GM12892 (cell line): ENCODE measurements at regions not wholly inside any gene's neighbourhood (a gene's known extent, or its start where the extent isn't known, plus 50 kb on each side); places are given as distances from the start of the nearest gene placed in this dataset.

ENCODE experiments used
- DNase-seq: peaks from one replicate; pipeline ENCODE4 v3.0.0; 2011; ENCODE audit not compliant: insufficient read length
- FAIRE-seq: peaks from 2 replicates; lab custom pipeline; 2011; peaks lifted over from hg19 to GRCh38; lab: Jason Lieb, UNC
- POLR2A ChIP-seq: IDR thresholded peaks from 2 replicates; pipeline ENCODE4 v1.6.1; 2011; ENCODE audit warnings: low read depth, low read length, control low read depth
- POLR2AphosphoS5 ChIP-seq: IDR thresholded peaks from 2 replicates; pipeline ENCODE4 v1.6.1; 2011; ENCODE audit warnings: low read depth, low read length, control low read depth
- TAF1 ChIP-seq: IDR thresholded peaks from 2 replicates; pipeline ENCODE4 v1.6.1; 2011; ENCODE audit warnings: low read depth, mild to moderate bottlenecking, control low read depth, low read length, borderline replicate concordance

DNA sequence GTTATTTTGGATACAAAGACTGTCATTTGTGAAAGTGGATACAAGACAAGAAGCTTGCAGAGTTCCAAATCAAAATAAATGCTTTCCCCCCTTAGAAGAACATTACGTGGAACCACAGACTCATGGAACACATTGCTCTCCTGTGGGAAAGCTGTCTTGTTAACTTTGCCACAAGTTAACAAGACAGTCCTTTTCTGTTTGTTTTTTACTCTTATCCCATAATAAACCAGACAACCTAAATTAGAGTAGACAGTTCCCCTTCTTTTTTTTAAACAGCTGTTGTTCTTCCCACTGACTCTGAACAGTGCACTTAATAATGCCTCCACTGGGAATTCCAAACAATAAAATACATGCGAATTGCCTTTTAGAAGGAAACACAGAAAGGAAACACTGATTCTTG is 255.3 kb upstream of the UBE2E2 start:
- FAIRE-seq (no peak), DNase-seq (no peak)
- TF ChIP-seq TAF1 (no peak), POLR2AphosphoS5 (no peak), POLR2A (no peak)

GRCh38 chr3:22951910-22952309 is 251.2 kb upstream of the UBE2E2 start:
- FAIRE-seq (no peak), DNase-seq (no peak)
- TF ChIP-seq POLR2AphosphoS5 (no peak), TAF1 (no peak), POLR2A (no peak)

DNA sequence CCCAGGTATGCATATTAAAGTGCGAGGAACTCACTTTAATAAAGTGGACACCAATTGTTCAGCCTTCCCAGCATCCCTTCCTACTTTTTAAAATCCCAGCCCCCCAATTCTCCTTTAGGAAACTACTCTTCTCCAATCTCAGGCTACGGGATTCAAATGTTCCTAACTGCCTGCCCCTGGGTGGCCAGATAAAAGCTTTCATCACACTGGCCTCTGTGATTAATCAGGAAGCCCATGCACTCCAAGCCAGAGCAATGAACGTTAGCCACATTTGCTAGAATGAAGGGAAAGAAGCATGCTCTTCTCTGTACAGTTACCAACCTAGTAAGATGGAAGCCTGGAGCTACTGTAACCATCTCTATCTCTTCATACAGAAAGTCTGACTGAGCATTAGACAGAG is 250.3 kb upstream of the UBE2E2 start:
- TF ChIP-seq POLR2AphosphoS5 = no peak
- TF ChIP-seq POLR2A = no peak
- TF ChIP-seq TAF1 = no peak
- DNase-seq (no peak), FAIRE-seq (no peak)

DNA sequence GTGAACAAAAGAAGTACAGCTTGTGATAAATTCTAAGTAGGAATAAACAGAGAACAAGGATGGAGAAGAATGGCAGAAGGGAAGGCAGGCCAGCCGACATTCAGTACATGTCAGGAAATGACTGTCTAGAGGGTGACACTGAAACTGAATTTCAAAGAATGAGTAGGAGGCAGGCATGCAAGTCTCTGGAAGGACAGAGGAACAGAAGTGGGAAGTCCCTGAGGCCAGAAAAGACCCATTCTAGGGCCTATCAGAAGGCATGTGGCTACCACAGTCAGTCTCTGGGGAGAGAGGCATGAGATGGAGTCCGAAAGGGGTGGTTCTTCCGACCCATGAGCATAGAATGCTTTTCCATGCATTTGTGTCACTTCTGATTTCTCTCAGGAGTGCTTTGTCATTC is 243.5 kb upstream of the UBE2E2 start:
- peak; percentile 92 for FAIRE-seq
- TF ChIP-seq POLR2A (no peak), POLR2AphosphoS5 (no peak), TAF1 (no peak)

DNA sequence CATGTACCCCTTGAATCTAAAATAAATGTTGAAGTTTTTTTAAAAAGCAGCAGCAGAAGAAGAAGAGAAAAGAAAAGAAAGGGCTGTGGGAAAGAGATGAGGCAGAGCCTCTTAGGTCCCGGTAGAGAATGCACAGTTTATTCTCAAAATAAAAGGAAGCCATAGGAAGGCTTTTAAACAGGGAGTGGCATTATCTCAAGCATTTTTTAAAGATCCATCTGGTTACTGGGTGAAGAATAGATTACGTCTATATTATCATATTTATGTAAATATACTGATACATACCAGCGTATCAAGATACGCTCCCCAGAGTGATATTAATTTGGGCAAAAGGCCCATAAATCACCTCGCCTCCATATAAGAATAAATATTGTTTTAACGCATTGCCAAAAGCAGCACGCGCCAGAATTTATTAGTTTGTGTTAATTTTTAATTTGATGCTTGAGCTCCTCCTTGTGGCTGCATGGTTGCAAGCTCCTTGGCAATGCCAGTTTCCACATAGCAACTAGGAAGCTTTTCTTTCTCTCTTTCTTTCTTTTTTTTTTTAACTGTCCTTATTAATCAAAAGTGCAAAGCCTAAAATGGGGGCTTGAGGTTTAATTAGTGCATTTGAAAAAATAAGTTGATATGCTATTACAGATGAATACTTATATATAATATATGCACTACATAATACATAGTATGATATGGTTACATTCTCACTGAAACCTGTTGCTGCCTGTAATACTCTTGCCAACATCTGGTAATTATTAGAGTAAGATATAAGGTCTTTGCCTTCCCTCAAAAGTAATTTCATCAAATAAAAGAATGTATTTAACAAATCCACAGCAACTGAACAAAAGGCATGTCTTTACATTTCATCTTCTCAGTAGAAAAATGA is 242.8 kb upstream of the UBE2E2 start:
- FAIRE-seq (peak; percentile 76), DNase-seq (no peak)
- no peak for TF ChIP-seq POLR2AphosphoS5
- no peak for TF ChIP-seq TAF1
- TF ChIP-seq POLR2A = no peak

More for the DNA sequence above, 243.5 kb upstream of the UBE2E2 start:
- peak; percentile 2 for DNase-seq

GRCh38 chr3:22962244-22962643 is 240.9 kb upstream of the UBE2E2 start:
- DNase-seq = no peak
- FAIRE-seq = no peak
- TF ChIP-seq TAF1 = no peak
- TF ChIP-seq POLR2AphosphoS5 = no peak
- TF ChIP-seq POLR2A = no peak

- no peak for TF ChIP-seq TAF1
- no peak for TF ChIP-seq POLR2AphosphoS5
- TF ChIP-seq POLR2A = no peak
- DNase-seq (no peak), FAIRE-seq (no peak)
Observed at GRCh38 chr3:22966349-22966748, 236.8 kb upstream of the UBE2E2 start.

GRCh38 chr3:22969276-22969675 is 233.9 kb upstream of the UBE2E2 start:
- DNase-seq (no peak), FAIRE-seq (no peak)
- TF ChIP-seq POLR2AphosphoS5 (no peak), POLR2A (no peak), TAF1 (no peak)

- DNase-seq = no peak
- TF ChIP-seq POLR2A = no peak
- TF ChIP-seq POLR2AphosphoS5 = no peak
- TF ChIP-seq TAF1 = no peak
- FAIRE-seq = no peak
Observed at GRCh38 chr3:22971497-22971896, 231.6 kb upstream of the UBE2E2 start.

DNA sequence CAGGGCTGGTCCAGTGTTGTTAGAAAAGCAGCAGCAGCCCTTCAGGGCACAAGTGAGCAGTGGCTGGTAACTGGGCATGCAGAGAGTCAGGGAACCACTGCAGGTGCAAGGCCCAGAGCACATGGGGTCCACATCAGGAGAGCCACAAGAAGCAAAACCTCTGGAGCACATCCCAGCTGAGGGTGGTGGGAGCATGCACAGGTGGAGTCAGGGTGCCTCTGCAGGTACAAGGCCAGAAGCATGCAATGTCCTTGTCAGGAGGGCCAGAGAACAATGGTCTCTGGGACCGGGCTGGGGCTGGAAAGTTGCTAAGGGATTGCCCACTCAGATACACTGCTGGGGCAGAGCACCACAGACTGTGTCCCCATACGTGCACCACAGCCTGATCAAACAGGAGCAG is 226.1 kb upstream of the UBE2E2 start:
- TF ChIP-seq POLR2AphosphoS5 (no peak), POLR2A (no peak), TAF1 (no peak)
- no peak for DNase-seq
- no peak for FAIRE-seq

DNA sequence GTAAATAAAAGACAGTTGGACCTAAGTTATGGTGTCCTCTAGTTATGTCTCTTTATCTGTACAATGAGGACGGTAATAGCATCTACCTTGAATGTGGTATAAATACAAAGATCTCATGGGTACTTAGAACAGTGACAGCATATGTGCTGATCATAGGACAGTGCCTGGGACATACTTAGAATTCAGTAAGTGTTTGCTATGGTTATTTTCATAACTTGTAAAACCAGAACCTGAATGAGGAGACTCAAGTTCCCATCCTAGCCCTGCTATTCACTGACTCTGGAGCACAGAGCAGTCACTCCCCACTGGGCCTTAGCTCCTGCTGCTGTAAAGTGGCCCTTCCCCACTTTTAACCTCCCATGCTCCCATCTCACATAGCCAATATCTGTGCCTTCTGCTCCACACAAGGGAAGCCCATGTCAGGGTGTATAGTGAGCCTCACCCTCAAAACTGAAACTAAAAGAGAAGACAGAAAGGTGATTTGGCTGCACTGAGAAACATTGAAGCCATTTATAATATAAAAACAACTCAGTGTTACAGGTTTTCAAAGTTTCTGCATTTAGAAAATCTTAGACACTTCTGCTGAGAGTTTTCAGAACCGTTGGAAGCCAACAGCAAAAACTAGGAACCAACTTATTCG is 225.4 kb upstream of the UBE2E2 start:
- no peak for TF ChIP-seq TAF1
- TF ChIP-seq POLR2AphosphoS5 = no peak
- TF ChIP-seq POLR2A = no peak
- no peak for FAIRE-seq
- DNase-seq = no peak

DNA sequence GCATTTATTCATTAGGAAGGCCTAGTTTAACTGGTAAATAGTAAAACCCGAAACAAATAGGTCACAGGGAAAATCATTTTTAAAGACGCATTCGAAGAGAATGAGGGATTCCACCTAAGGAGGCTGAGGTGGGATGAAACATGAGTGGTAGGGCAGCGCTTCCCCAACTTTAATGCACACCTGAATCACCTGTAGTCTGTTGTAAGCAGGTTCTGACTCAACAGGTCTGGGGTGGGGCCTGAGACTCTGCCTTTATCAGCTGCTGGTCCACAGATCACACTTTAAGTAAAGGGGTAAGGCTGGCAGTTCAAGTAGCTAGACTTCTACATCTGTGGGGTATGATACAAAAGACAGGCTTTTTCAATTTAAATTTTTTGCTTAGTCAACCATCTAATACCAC is 223.5 kb upstream of the UBE2E2 start:
- no peak for FAIRE-seq
- DNase-seq = no peak
- no peak for TF ChIP-seq TAF1
- TF ChIP-seq POLR2A = no peak
- TF ChIP-seq POLR2AphosphoS5 = no peak
